ENCODE measurements at regions not wholly inside any gene's neighbourhood (a gene's known extent, or its start where the extent isn't known, plus 50 kb on each side); places are given as distances from the start of the nearest gene placed in this dataset.

GRCh38 chr5:74188351-74189105, 452.0 kb downstream of the ENC1 start:
- TF ChIP-seq CTCF (IDR thresholded peaks at IDR 0.05; ENCODE audit: low read depth, low read length) = no peak
- no peak overlapping the region for H3K4me3 ChIP-seq (ENCODE audit: low read depth, low read length)

- no peak for TF ChIP-seq CTCF (IDR thresholded peaks at IDR 0.05; ENCODE audit: low read depth, low read length)
- H3K4me3 ChIP-seq (ENCODE audit: low read depth, low read length) = no peak overlapping the region
Observed at GRCh38 chr5:74187757-74188156, 452.8 kb downstream of the ENC1 start.

GRCh38 chr5:74186356-74187315, 453.9 kb downstream of the ENC1 start:
- no peak overlapping the region for H3K4me3 ChIP-seq (ENCODE audit: low read depth, low read length)
- TF ChIP-seq CTCF (IDR thresholded peaks at IDR 0.05; ENCODE audit: low read depth, low read length) = no peak

- H3K4me3 ChIP-seq (ENCODE audit: low read depth, low read length) = no peak overlapping the region
Observed at GRCh38 chr5:74185599-74185998, 454.9 kb downstream of the ENC1 start.

GRCh38 chr5:74184649-74185048, 455.9 kb downstream of the ENC1 start:
- H3K4me3 ChIP-seq (ENCODE audit: low read depth, low read length) = no peak overlapping the region
- TF ChIP-seq CTCF (IDR thresholded peaks at IDR 0.05; ENCODE audit: low read depth, low read length) = no peak

More at GRCh38 chr5:74185599-74185998, 454.9 kb downstream of the ENC1 start:
- no peak for TF ChIP-seq CTCF (IDR thresholded peaks at IDR 0.05; ENCODE audit: low read depth, low read length)

- no peak overlapping the region for H3K4me3 ChIP-seq (ENCODE audit: low read depth, low read length)
- no peak for TF ChIP-seq CTCF (IDR thresholded peaks at IDR 0.05; ENCODE audit: low read depth, low read length)
Observed at GRCh38 chr5:74183041-74183440, 457.5 kb downstream of the ENC1 start.

- no peak for TF ChIP-seq CTCF (IDR thresholded peaks at IDR 0.05; ENCODE audit: low read depth, low read length)
Observed at GRCh38 chr5:74182603-74183002, 457.9 kb downstream of the ENC1 start.

More at GRCh38 chr5:74182603-74183002, 457.9 kb downstream of the ENC1 start:
- H3K4me3 ChIP-seq (ENCODE audit: low read depth, low read length) = no peak overlapping the region

Measured in WI38 (cell line).